ENCODE measurements at regions not wholly inside any gene's neighbourhood (a gene's known extent, or its start where the extent isn't known, plus 50 kb on each side); places are given as distances from the start of the nearest gene placed in this dataset.

DNA sequence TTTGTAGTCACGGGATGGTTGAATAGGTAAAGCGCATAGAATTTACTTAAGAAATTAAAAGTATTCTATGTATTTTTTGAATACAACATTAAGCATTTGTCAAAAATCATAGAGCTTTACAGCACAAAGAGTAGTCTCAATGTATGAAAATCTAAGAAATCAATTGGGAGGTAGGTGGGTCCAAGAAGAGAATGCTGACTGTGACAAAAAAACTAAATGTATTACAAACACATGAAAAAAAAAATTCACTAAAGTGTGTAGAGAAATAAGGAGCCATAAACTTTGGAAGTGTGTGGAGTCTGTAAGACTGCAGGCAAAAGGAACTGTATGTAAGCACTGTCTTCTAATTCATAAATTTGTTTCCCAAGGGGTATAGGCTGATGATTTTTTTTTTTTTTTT lies 558.3 kb downstream of the JRKL start:
- H3K36me3 ChIP-seq (replicated peaks; ENCODE audit: low read depth, low read length): no peaks in the 10 kb centered on the region
- no peak overlapping the region for H2AFZ ChIP-seq (ENCODE audit: low read depth, low read length)
- TF ChIP-seq, protein P1, sequence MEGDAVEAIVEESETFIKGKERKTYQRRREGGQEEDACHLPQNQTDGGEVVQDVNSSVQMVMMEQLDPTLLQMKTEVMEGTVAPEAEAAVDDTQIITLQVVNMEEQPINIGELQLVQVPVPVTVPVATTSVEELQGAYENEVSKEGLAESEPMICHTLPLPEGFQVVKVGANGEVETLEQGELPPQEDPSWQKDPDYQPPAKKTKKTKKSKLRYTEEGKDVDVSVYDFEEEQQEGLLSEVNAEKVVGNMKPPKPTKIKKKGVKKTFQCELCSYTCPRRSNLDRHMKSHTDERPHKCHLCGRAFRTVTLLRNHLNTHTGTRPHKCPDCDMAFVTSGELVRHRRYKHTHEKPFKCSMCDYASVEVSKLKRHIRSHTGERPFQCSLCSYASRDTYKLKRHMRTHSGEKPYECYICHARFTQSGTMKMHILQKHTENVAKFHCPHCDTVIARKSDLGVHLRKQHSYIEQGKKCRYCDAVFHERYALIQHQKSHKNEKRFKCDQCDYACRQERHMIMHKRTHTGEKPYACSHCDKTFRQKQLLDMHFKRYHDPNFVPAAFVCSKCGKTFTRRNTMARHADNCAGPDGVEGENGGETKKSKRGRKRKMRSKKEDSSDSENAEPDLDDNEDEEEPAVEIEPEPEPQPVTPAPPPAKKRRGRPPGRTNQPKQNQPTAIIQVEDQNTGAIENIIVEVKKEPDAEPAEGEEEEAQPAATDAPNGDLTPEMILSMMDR (IDR thresholded peaks at IDR 0.05; ENCODE audit: low read depth, low read length): no peak
- TF ChIP-seq EZH2phosphoT487 (IDR thresholded peaks at IDR 0.05; ENCODE audit: low read depth): no peak
- H3K27ac ChIP-seq (ENCODE audit: low read length): no peak overlapping the region
- H3K27me3 ChIP-seq (ENCODE audit: low read depth, low read length): no peaks in the 10 kb centered on the region
- no peak overlapping the region for H3K4me2 ChIP-seq (ENCODE audit: low read length)
- H3K79me2 ChIP-seq (ENCODE audit: low read length): no peaks in the 10 kb centered on the region
- no peak overlapping the region for H3K4me3 ChIP-seq (ENCODE audit: low read length)
- H3K9ac ChIP-seq (ENCODE audit: low read length): no peak overlapping the region
- H4K20me1 ChIP-seq (ENCODE audit: insufficient read depth, low read length): no peaks in the 10 kb centered on the region
- H3K9me3 ChIP-seq (ENCODE audit: insufficient read depth, low read length): no peaks in the 10 kb centered on the region
- H3K4me1 ChIP-seq (ENCODE audit: low read length): no peaks in the 10 kb centered on the region

DNA sequence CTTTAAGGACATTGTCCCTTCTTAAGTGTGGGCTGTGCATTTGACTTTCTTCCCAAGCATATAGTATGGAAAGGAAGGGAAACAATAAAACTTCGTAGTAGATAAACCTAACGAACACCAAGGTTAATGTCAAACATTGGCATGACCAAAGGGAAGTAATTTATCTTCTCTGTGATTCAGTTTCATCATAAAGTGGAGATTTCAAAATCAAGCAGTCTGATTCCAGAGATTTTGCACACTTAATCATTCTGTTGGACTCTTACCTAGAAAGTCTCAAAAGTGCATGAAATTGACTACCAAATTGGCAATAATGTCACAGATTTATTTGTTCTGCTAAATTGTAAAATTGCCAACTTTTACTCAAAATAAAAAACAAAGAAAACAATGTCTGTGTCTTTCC lies 559.7 kb downstream of the JRKL start:
- Histone ChIP-seq H4K20me1 (ENCODE audit: insufficient read depth, low read length) (no peaks in the 10 kb centered on the region), H2AFZ (ENCODE audit: low read depth, low read length) (no peak overlapping the region), H3K36me3 (replicated peaks; ENCODE audit: low read depth, low read length) (no peaks in the 10 kb centered on the region), H3K27me3 (ENCODE audit: low read depth, low read length) (no peaks in the 10 kb centered on the region), H3K27ac (ENCODE audit: low read length) (no peak overlapping the region), H3K9ac (ENCODE audit: low read length) (no peak overlapping the region), H3K4me2 (ENCODE audit: low read length) (no peak overlapping the region), H3K4me1 (ENCODE audit: low read length) (no peaks in the 10 kb centered on the region), H3K79me2 (ENCODE audit: low read length) (no peaks in the 10 kb centered on the region), H3K9me3 (ENCODE audit: insufficient read depth, low read length) (no peaks in the 10 kb centered on the region), H3K4me3 (ENCODE audit: low read length) (no peak overlapping the region)
- no peak for TF ChIP-seq EZH2phosphoT487 (IDR thresholded peaks at IDR 0.05; ENCODE audit: low read depth)

DNA sequence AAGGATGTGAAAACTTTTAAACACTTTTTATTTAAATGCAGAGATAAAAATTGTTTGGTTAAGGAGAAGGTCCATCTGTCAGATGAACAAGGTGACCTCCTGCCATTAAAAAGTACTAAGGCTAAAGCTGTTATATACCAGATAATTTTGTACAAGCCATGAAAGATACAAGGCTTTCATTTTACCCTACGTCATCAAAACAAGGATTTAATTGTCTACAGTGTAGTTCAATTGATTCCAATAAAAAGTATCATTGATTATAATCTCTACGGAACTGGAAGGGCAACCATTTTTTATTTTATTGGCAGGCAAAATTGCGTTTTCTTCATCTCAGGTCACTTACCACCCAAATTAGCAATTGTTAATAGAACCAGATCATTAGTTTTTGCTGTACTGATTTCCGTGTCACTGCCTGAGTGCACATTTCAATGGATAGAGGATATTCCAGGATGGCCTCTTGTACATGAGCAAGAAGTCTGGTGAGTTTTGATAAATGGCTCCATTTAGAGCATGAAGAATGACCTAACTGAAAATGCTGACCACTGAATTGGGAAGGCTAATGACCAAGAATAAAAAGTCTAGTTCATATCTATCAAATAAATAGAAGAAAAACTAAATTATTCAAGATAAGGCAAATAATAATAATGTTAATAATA lies 564.9 kb downstream of the JRKL start:
- Histone ChIP-seq H3K9me3 (ENCODE audit: insufficient read depth, low read length) (no peaks in the 10 kb centered on the region), H4K20me1 (ENCODE audit: insufficient read depth, low read length) (no peaks in the 10 kb centered on the region), H3K4me3 (ENCODE audit: low read length) (no peak overlapping the region), H3K9ac (ENCODE audit: low read length) (no peak overlapping the region), H3K27me3 (ENCODE audit: low read depth, low read length) (no peaks in the 10 kb centered on the region), H3K27ac (ENCODE audit: low read length) (no peak overlapping the region), H3K36me3 (replicated peaks; ENCODE audit: low read depth, low read length) (no peaks in the 10 kb centered on the region), H3K79me2 (ENCODE audit: low read length) (no peaks in the 10 kb centered on the region), H3K4me1 (ENCODE audit: low read length) (no peaks in the 10 kb centered on the region), H2AFZ (ENCODE audit: low read depth, low read length) (no peak overlapping the region), H3K4me2 (ENCODE audit: low read length) (no peak overlapping the region)
- TF ChIP-seq, protein P1 (IDR thresholded peaks at IDR 0.05; ENCODE audit: low read depth, low read length): no peak

DNA sequence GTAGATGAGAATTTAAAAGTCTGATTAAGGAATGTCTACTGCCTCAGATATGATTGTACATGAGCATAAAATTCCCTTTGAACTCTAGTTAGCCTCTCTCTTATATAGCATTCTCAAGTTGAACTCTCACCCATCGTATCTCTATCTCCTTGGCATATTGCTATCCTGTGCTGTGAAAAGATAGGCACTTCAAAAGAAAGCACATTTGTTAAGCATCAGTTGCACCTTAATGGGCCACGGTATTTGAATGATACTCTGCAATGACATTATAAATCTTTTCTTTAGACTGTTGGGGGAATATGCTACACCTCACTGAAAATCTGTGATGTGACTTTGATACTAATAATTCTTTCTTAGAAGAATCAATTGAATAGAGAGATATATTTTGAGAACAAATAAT lies 570.7 kb downstream of the JRKL start:
- no peak overlapping the region for H3K4me3 ChIP-seq (ENCODE audit: low read length)
- no peak overlapping the region for H2AFZ ChIP-seq (ENCODE audit: low read depth, low read length)
- no peaks in the 10 kb centered on the region for H3K9me3 ChIP-seq (ENCODE audit: insufficient read depth, low read length)
- H4K20me1 ChIP-seq (ENCODE audit: insufficient read depth, low read length): no peaks in the 10 kb centered on the region
- no peaks in the 10 kb centered on the region for H3K27me3 ChIP-seq (ENCODE audit: low read depth, low read length)
- H3K9ac ChIP-seq (ENCODE audit: low read length): no peak overlapping the region
- TF ChIP-seq EZH2phosphoT487 (IDR thresholded peaks at IDR 0.05; ENCODE audit: low read depth): no peak
- TF ChIP-seq, protein P1 (IDR thresholded peaks at IDR 0.05; ENCODE audit: low read depth, low read length): no peak
- H3K4me2 ChIP-seq (ENCODE audit: low read length): no peak overlapping the region
- H3K36me3 ChIP-seq (replicated peaks; ENCODE audit: low read depth, low read length): no peaks in the 10 kb centered on the region
- H3K4me1 ChIP-seq (ENCODE audit: low read length): no peaks in the 10 kb centered on the region
- no peak overlapping the region for H3K27ac ChIP-seq (ENCODE audit: low read length)
- H3K79me2 ChIP-seq (ENCODE audit: low read length): no peaks in the 10 kb centered on the region

Data from OCI-LY3 (cell line).